PC-3 (cell line): ENCODE measurements at regions not wholly inside any gene's neighbourhood (a gene's known extent, or its start where the extent isn't known, plus 50 kb on each side); places are given as distances from the start of the nearest gene placed in this dataset.

ENCODE experiments used
- ATAC-seq: fragments of 200-7000 bp; cut with Tn5 transposase; 2 replicates; pipeline ENCODE4 v1.9.1; 2020; ENCODE audit warnings: mild to moderate bottlenecking, moderate library complexity
- BruUV-seq: library from RNA; stranded (reverse); fragments of 400-500 nt; replicated peaks from 2 replicates; lab custom pipeline; 2021; lab: Mats Ljungman, UMichigan
- CTCF ChIA-PET: fragments of 300-600 bp; sonication (Branson Sonifier 250); formaldehyde crosslinking; loops from one replicate; lab custom pipeline; 2022; ENCODE audit warnings: antibody characterized with exemption; lab: Charles Lee
- POLR2A ChIA-PET: fragments of 300-600 bp; sonication (Branson Sonifier 250); formaldehyde crosslinking; loops from one replicate; lab custom pipeline; 2022; ENCODE audit warnings: antibody characterized with exemption; ENCODE audit not compliant: unreplicated experiment; lab: Charles Lee
- DNase-seq: peaks from one replicate; pipeline ENCODE4 v3.0.0-alpha.2; 2015
- H2AFZ ChIP-seq: fragments of 300-600 bp; sonication (generic); 2 replicates; pipeline ENCODE4 v1.6.0; 2016; ENCODE audit warnings: antibody characterized with exemption, low read length
- H3F3A ChIP-seq: fragments of 300-600 bp; sonication (generic); one replicate; pipeline ENCODE4 v1.6.0; 2017; ENCODE audit warnings: antibody characterized with exemption, low read length, control low read depth, mild to moderate bottlenecking; ENCODE audit not compliant: unreplicated experiment
- H3K27ac ChIP-seq: fragments of 300-600 bp; sonication (generic); 2 replicates; pipeline ENCODE4 v1.5.1; 2016; ENCODE audit warnings: mild to moderate bottlenecking, low read length
- H3K27me3 ChIP-seq: fragments of 300-600 bp; sonication (generic); 2 replicates; pipeline ENCODE4 v1.6.1; 2016; ENCODE audit warnings: low read length, mixed read lengths
- H3K36me3 ChIP-seq: fragments of 300-600 bp; sonication (generic); 2 replicates; pipeline ENCODE4 v1.6.1; 2016; ENCODE audit warnings: low read depth, mixed run types, low read length, mixed read lengths
- H3K4me1 ChIP-seq: fragments of 300-600 bp; sonication (generic); 2 replicates; pipeline ENCODE4 v1.5.1; 2016; ENCODE audit warnings: low read length; ENCODE audit not compliant: insufficient read depth
- H3K4me2 ChIP-seq: fragments of 300-600 bp; sonication (generic); 2 replicates; pipeline ENCODE4 v1.6.0; 2016; ENCODE audit warnings: low read length
- H3K4me3 ChIP-seq: fragments of 300-600 bp; sonication (generic); 2 replicates; pipeline ENCODE4 v1.5.1; 2016; ENCODE audit warnings: mild to moderate bottlenecking, low read length, mixed read lengths
- H3K79me2 ChIP-seq: fragments of 300-600 bp; sonication (generic); 2 replicates; pipeline ENCODE4 v1.6.1; 2017; ENCODE audit warnings: low read length, mixed read lengths
- H3K9ac ChIP-seq: fragments of 300-600 bp; sonication (generic); 2 replicates; pipeline ENCODE4 v1.6.0; 2016; ENCODE audit warnings: mild to moderate bottlenecking, low read length
- H3K9me2 ChIP-seq: fragments of 300-600 bp; sonication (generic); replicated peaks from 2 replicates; pipeline ENCODE4 v1.6.1; 2016; ENCODE audit warnings: mixed run types, low read length, mixed read lengths
- H3K9me3 ChIP-seq: fragments of 300-600 bp; sonication (generic); 2 replicates; pipeline ENCODE4 v1.6.1; 2016; ENCODE audit warnings: low read length, mixed read lengths
- H4K20me1 ChIP-seq: fragments of 300-600 bp; sonication (generic); 2 replicates; pipeline ENCODE4 v1.6.1; 2016; ENCODE audit warnings: low read length, mixed read lengths
- CTCF ChIP-seq: fragments of 300-600 bp; sonication (generic); conservative IDR thresholded peaks from 2 replicates; pipeline ENCODE4 v1.5.1; 2017; ENCODE audit warnings: antibody characterized with exemption, low read depth, mild to moderate bottlenecking, low read length
- EZH2 ChIP-seq: fragments of 300-600 bp; sonication (generic); IDR thresholded peaks from one replicate; pipeline ENCODE4 v1.6.1; 2017; ENCODE audit warnings: antibody characterized with exemption, mild to moderate bottlenecking, low read length; ENCODE audit not compliant: unreplicated experiment
- EZH2phosphoT487 ChIP-seq: fragments of 300-600 bp; sonication (generic); IDR thresholded peaks from 2 replicates; pipeline ENCODE4 v1.6.1; 2018; ENCODE audit warnings: mild to moderate bottlenecking, antibody characterized with exemption, low read length, borderline replicate concordance
- intact Hi-C: fragments of 100-400 bp; cut with micrococcal nuclease; formaldehyde crosslinking; loops from 2 replicates; pipeline ENCODE4 v1.9.0; 2023

GRCh38 chr4:43816116-43816515, 632.5 kb downstream of the KCTD8 start:
- H3K4me3 ChIP-seq = no peak overlapping the region
- ChIA-PET POLR2A (no interaction called here), CTCF (no interaction called here)
- no peak for TF ChIP-seq CTCF
- TF ChIP-seq EZH2 = no peak
- no peak for TF ChIP-seq EZH2phosphoT487
- ATAC-seq = no peak
- intact Hi-C loops = no loop called here
- H3K36me3 ChIP-seq = no peaks in the 10 kb centered on the region
- no peak overlapping the region for H3K9ac ChIP-seq
- no peak for DNase-seq
- no peaks in the 10 kb centered on the region for H3K79me2 ChIP-seq
- H3K4me2 ChIP-seq = no peak overlapping the region
- H3K27me3 ChIP-seq = no peaks in the 10 kb centered on the region
- H2AFZ ChIP-seq = no peak overlapping the region
- no peaks in the 10 kb centered on the region for H3K9me2 ChIP-seq
- H3F3A ChIP-seq = no peaks in the 10 kb centered on the region
- BruUV-seq = no TSS peak
- H3K9me3 ChIP-seq = no peaks in the 10 kb centered on the region
- H3K27ac ChIP-seq = no peak overlapping the region
- no peaks in the 10 kb centered on the region for H3K4me1 ChIP-seq
- H4K20me1 ChIP-seq = no peaks in the 10 kb centered on the region

DNA sequence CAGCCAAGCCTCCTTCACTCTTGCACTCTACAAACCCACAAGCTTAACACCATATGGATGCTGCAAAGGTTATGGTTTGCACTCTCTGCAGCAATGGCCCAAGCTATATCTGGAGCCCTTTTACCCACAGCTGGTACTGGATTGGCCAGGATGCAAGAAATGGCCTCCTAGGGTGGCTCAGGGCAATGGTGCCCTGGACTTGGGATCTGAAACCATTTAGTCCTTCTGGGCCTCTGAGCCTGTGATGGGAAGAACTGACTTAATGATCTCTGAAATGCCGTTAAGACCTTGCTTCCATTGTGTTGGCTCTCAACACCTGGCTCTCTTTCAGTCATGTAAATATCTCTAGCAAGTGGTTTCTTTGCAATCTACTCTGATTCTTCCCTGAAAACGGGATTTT, 626.0 kb downstream of the KCTD8 start:
- ChIA-PET CTCF (no interaction called here), POLR2A (no interaction called here)
- Histone ChIP-seq H3K79me2 (no peaks in the 10 kb centered on the region), H2AFZ (no peak overlapping the region), H3K9me3 (0 out of 2 replicates have a peak, but pooled peaks cover 6% of the 10 kb centered on the region), H4K20me1 (no peaks in the 10 kb centered on the region), H3K4me1 (no peaks in the 10 kb centered on the region), H3K9me2 (no peaks in the 10 kb centered on the region), H3K4me3 (no peak overlapping the region), H3F3A (no peaks in the 10 kb centered on the region), H3K36me3 (no peaks in the 10 kb centered on the region), H3K4me2 (no peak overlapping the region), H3K9ac (no peak overlapping the region), H3K27me3 (no peaks in the 10 kb centered on the region), H3K27ac (no peak overlapping the region)
- no peak for DNase-seq
- no peak for ATAC-seq
- no peak for TF ChIP-seq CTCF
- TF ChIP-seq EZH2phosphoT487 = no peak
- TF ChIP-seq EZH2 = no peak
- no TSS peak for BruUV-seq
- intact Hi-C loops = no loop called here

GRCh38 chr4:43835869-43836268, 612.7 kb downstream of the KCTD8 start:
- intact Hi-C loops = no loop called here
- Histone ChIP-seq H4K20me1 (no peaks in the 10 kb centered on the region), H3K4me2 (no peak overlapping the region), H3F3A (no peaks in the 10 kb centered on the region), H3K9me3 (no peaks in the 10 kb centered on the region), H3K27ac (no peak overlapping the region), H3K4me3 (no peak overlapping the region), H3K9me2 (no peaks in the 10 kb centered on the region), H2AFZ (no peak overlapping the region), H3K79me2 (no peaks in the 10 kb centered on the region), H3K4me1 (no peaks in the 10 kb centered on the region), H3K27me3 (no peaks in the 10 kb centered on the region), H3K36me3 (no peaks in the 10 kb centered on the region), H3K9ac (no peak overlapping the region)
- CTCF ChIA-PET = no interaction called here
- TF ChIP-seq EZH2 (no peak), CTCF (no peak), EZH2phosphoT487 (no peak)
- no TSS peak for BruUV-seq
- POLR2A ChIA-PET = no interaction called here
- ATAC-seq (no peak), DNase-seq (no peak)
